Peyer's patch (tissue), 4 donors: ENCODE measurements at regions not wholly inside any gene's neighbourhood (a gene's known extent, or its start where the extent isn't known, plus 50 kb on each side); places are given as distances from the start of the nearest gene placed in this dataset.

Source experiments
- CTCF ChIP-seq, 6 experiments: fragments of 450-650 bp in 4 of 6; fragments of 200-600 bp in 2 of 6; sonication (generic) in 1 of 6; IDR thresholded peaks; one replicate each; pipeline ENCODE4 v1.5.1; 2017 to 2019; ENCODE audit warnings: antibody characterized with exemption in 6 of 6, mild to moderate bottlenecking in 3 of 6, moderate library complexity in 1 of 6
- POLR2A ChIP-seq, 2 donors: fragments of 450-650 bp; IDR thresholded peaks; one replicate each; pipeline ENCODE4 v1.5.1; 2017; ENCODE audit warnings: antibody characterized with exemption in 2 of 2, mild to moderate bottlenecking in 2 of 2, moderate library complexity in 2 of 2

- TF ChIP-seq POLR2A (IDR thresholded peaks at IDR 0.05): no peak
- no peak for TF ChIP-seq CTCF (IDR thresholded peaks at IDR 0.05)
Measured at GRCh38 chr4:33606951-33607350, 2637.4 kb downstream of the ARAP2 start.
